GM19324 (cell line): ENCODE measurements at regions not wholly inside any gene's neighbourhood (a gene's known extent, or its start where the extent isn't known, plus 50 kb on each side); places are given as distances from the start of the nearest gene placed in this dataset.
"Not testable (repeated sequence)": the region's sequence is repeated elsewhere in the genome, so short reads cannot be mapped to it uniquely, and the experiment has no call there.

Experiments used
- ATAC-seq: cut with Tn5 transposase; IDR thresholded peaks from one replicate; pipeline ENCODE4 v1.9.1; 2021; ENCODE audit warnings: mild to moderate bottlenecking, moderate library complexity; ENCODE audit not compliant: unreplicated experiment, low FRiP score

DNA sequence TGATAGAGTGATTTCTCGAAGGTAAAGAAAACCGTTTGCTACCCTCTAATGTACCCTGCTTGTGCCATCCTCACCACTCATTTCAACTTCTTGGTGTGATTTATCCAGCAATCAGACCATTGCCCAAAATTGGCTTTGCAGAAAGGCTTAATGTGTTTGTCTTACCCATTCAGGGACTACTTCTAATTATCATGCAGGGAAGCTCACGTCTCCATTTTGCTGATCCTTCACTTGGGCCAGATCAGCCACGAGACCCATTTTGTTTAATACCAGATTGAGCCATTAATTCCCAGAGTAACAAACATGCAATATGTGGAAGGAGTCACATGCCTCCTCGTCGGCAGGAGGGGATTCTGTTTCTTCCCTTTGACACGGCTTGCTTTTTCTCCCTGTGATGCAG lies 51.1 kb upstream of the CRY1 start:
- ATAC-seq: no peak

GRCh38 chr12:107144990-107145389 lies 51.6 kb upstream of the CRY1 start:
- no peak for ATAC-seq

GRCh38 chr12:107145397-107145796 lies 52.0 kb upstream of the CRY1 start:
- ATAC-seq: no peak

DNA sequence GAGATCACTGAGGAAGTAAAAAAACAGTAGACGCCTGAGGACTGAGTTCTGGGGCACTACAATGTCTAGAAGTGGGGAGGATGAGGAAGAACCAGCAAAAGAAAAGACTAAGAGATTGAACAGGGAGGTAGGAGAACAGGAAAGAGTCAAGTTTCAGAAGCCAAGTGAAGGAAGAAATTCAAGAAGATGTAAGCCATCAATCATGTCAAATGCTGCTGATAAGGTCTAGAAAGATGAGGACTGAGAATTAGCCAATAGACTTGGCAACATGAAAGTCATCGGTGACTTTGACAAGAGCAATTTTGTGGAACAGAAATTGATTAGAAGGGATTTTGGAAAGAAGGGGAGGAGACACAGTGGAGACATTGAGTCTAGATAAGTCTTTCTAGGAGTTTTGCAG lies 54.8 kb upstream of the CRY1 start:
- no peak for ATAC-seq

DNA sequence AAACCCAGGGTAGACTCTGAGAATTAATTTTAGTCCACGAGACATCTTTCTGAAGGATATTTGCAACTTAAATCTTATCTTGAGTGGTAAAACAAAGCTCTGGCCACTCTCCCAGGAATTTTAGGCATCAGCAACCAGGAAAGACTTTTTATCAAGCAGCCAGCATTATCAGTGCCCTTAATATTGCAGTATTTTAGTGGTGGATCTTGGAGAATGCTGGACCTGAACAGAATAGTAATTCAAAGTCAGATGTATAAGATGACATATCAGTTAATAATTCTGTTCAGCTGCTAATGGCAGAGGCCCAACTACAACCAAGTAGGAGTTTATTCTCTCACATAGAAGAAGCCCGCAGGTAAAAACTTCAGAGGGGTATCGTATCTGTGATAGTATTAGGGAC lies 59.0 kb upstream of the CRY1 start:
- ATAC-seq: no peak

GRCh38 chr12:107159384-107159900 lies 66.1 kb upstream of the CRY1 start:
- no peak for ATAC-seq

- no peak for ATAC-seq
These were observed 70.1 kb upstream of the CRY1 start for GRCh38 chr12:107163413-107163812.

GRCh38 chr12:107164392-107164791 lies 71.0 kb upstream of the CRY1 start:
- no peak for ATAC-seq

DNA sequence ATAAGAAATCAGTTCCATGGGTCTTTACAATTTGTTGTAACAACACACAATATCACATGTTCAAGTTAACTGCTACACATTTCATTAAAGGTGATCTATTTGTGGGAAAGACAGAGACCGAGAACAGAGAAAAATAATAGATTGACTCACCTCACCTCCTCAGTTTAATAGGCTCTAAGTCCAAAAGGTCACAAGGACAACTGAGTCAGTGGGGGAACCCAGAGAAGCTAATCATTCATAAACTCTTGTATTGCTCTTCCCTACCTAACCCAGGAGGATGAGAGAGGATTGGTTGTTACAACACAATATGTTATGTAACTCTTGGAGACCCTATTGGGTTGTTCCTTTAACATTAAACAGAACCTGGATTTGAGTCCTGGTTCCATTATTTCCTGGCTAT lies 72.2 kb upstream of the CRY1 start:
- ATAC-seq: no peak

DNA sequence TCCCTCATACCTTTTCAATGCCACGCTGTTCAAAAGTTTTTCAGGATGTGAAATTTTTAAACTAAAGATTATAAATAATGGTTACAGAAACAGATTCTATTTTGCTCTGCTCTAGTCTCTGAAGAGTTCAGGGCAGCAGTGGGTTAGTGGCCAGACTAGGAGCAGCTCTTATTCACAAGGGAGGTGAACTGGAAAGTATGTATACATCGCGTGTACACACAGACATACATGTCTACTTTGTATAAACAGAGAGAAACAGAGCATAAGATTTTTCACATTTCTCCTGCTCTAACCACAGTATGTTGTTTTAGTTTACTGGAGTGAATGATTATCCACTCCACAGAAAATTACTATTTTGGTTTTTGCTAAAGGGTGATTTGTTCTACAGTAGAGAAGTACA lies 74.4 kb upstream of the CRY1 start:
- ATAC-seq: no peak

DNA sequence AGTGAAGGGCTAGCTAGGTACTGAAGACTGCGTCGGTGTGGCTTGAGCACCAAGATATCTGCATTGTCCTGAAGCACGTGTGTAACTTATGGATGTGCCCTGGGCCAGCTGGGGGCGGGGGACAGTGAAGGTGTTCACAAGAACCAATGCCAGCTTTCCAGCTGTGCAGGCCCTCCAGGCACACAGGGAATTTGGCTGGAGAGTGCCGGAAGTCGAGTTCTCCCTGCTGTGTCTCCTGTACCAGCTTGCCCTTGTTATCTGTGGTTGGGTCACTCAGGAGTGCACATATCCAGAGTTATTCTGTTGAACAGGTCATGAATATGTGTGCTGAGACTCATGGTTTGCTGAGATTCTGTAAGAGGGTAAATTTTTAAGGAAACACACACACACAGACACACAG lies 75.9 kb upstream of the CRY1 start:
- ATAC-seq: no peak

- ATAC-seq: no peak
These were observed 85.4 kb upstream of the CRY1 start for GRCh38 chr12:107178776-107179175.

GRCh38 chr12:107179871-107180270 lies 86.5 kb upstream of the CRY1 start:
- ATAC-seq: no peak

- no peak for ATAC-seq
These were observed 86.9 kb upstream of the CRY1 start for GRCh38 chr12:107180272-107180671.

DNA sequence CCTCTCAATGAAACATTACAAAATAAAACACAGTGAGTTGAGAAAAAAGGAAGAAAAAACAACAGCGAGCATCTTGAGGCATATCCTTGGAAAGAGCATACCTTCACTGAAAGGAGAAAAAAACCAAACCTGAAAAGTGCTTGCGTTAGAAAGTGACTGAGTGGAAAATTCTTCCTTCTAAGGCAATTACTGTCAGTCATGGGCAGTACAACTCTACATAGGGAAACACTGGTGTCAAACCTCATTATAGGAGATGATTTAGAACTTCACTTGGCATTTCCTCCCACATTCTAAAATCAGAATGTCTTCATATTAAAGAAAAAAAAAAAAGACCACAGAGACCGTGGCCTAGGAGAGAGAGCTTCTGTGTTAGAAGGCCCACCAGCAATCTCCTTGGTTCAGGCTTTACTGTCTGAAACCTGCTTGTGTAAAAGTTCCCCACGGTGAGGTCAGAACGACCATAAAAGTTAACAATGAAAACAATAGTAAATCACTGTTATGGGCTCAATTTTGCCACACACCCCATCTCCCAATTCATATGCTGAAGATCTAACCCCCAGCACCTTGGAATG lies 91.1 kb upstream of the CRY1 start:
- no peak for ATAC-seq

DNA sequence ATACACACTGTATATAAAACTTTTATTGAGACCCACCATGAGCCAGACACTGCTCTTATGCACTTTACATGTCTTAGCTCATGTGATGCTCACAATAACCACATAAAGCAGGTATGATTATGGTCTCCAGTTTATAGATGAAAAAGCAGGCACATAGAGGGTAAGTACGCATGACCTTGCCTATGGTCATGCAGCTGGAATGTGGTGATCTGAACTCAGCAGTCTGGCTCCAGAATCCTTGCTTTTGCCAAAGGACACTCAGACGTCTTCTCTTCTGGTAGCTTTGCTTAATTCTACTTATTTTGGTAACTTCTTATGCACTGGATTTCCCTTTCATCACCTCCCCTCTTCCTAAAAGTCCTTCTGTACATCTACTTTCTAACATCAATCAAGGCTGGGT lies 103.3 kb upstream of the CRY1 start:
- ATAC-seq: no peak

- no peak for ATAC-seq
These were observed 107.0 kb upstream of the CRY1 start for GRCh38 chr12:107200394-107200793.

GRCh38 chr12:107207931-107208525 lies 114.7 kb upstream of the CRY1 start:
- no peak for ATAC-seq

- not testable (repeated sequence) for ATAC-seq
These were observed 116.4 kb upstream of the CRY1 start for GRCh38 chr12:107209700-107210099.

DNA sequence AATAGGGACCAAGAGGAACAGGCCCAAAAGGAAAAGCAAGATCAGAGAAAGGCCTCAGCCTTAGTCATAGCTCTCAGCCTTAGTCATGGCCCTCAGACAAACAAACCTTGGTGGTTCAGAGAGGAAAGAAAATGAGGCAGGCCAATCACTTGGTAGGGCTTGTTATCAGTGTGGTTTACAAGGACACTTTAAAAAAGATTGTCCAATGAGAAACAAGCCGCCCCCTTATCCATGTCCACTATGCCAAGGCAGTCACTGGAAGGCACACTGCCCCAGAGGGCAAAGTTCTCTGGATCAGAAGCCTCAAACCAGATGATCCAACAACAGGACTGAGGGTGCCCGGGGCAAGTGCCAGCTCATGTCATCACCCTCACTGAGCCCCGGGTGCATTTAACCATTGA lies 121.0 kb upstream of the CRY1 start:
- not testable (repeated sequence) for ATAC-seq

DNA sequence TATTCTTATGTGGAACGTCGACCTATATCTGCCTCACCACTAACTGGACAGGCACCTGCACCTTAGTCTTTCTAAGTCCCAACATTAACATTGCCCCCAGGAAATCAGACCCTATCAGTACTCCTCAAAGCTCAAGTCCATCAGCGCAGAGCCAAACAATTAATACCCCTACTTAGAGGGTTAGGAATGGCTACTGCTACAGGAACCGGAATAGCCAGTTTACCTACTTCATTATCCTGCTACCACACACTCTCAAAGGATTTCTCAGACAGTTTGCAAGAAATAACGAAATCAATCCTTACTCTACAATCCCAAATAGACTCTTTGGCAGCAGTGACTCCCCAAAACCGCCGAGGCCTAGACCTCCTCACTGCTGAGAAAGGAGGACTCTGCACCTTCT lies 123.1 kb upstream of the CRY1 start:
- not testable (repeated sequence) for ATAC-seq

DNA sequence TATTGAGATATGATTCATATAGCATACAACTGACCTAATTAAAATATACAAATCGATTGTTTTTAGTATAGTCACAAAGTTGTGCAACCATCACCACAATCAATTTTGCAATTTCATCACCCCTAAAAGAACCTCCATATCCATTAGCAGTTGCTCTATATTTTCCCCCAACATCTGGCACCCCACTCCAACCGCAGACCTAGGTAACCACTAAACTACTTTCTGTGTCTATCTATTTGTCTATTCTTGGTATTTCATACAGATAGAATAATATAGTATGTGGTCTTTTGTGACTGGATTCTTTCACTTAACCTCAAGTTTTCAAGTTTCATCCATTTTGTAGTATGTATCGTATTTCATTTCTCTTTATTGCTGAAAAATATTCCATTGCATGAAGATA lies 126.0 kb upstream of the CRY1 start:
- ATAC-seq: no peak

- no peak for ATAC-seq
These were observed 128.6 kb upstream of the CRY1 start for GRCh38 chr12:107221913-107222312.
